Muscle of leg (tissue), 3 donors: ENCODE measurements at regions not wholly inside any gene's neighbourhood (a gene's known extent, or its start where the extent isn't known, plus 50 kb on each side); places are given as distances from the start of the nearest gene placed in this dataset.
A peak's percentile ranks its signal among the peaks of the same experiment; 100 is the strongest.

ENCODE experiments used
- DNase-seq: peaks from one replicate; pipeline ENCODE4 v3.0.0; 2013
- H3K27ac ChIP-seq: one replicate; pipeline ENCODE4 v1.5.1; 2013; ENCODE audit warnings: mild to moderate bottlenecking, low read length, control low read depth
- H3K27me3 ChIP-seq: one replicate; pipeline ENCODE4 v1.6.1; 2013; ENCODE audit warnings: low read length; ENCODE audit not compliant: control insufficient read depth, insufficient read depth
- H3K36me3 ChIP-seq: one replicate; pipeline ENCODE4 v1.6.1; 2013; ENCODE audit warnings: low read length; ENCODE audit not compliant: control insufficient read depth, insufficient read depth
- H3K4me1 ChIP-seq: one replicate; pipeline ENCODE4 v1.6.1; 2013; ENCODE audit warnings: low read length; ENCODE audit not compliant: control insufficient read depth, insufficient read depth
- H3K4me3 ChIP-seq: one replicate; pipeline ENCODE4 v1.5.1; 2013; ENCODE audit warnings: low read length, control low read depth
- H3K9me3 ChIP-seq: replicated peaks from 2 replicates; pipeline ENCODE4 v1.6.1; 2013; ENCODE audit warnings: low read depth, low read length; ENCODE audit not compliant: control insufficient read depth
- WGBS: methylation state at CpG from one replicate; pipeline ENCODE4 v1.1.5; 2013; ENCODE audit warnings: missing lambda C conversion rate; ENCODE audit not compliant: insufficient coverage; 5-methylcytosine and 5-hydroxymethylcytosine counted together

GRCh38 chr1:219505886-219506285 lies 107.0 kb downstream of the ZC3H11B start:
- H3K4me1 ChIP-seq, result peaks cover 8% of the 10 kb centered on the region
- DNase-seq, result no peak
- H3K36me3 ChIP-seq, result no peaks in the 10 kb centered on the region
- H3K4me3 ChIP-seq, result no peak overlapping the region
- no CpG with 5 or more reads among the region's 3 CpGs for WGBS
- H3K27ac ChIP-seq, result no peak overlapping the region
- H3K9me3 ChIP-seq, result no peaks in the 10 kb centered on the region
- no peaks in the 10 kb centered on the region for H3K27me3 ChIP-seq

- H3K9me3 ChIP-seq, result no peaks in the 10 kb centered on the region
- peak overlapping the region; percentile 8 for H3K27ac ChIP-seq
- no peak overlapping the region for H3K4me3 ChIP-seq
- peak; percentile 94 for DNase-seq
- H3K27me3 ChIP-seq, result no peaks in the 10 kb centered on the region
- H3K4me1 ChIP-seq, result peaks cover 8% of the 10 kb centered on the region
- 15% methylated on average over 2 of the region's 4 CpGs for WGBS
- no peaks in the 10 kb centered on the region for H3K36me3 ChIP-seq
These were observed 109.3 kb downstream of the ZC3H11B start for GRCh38 chr1:219503604-219504003.

- Histone ChIP-seq H3K4me1 (peaks cover 5% of the 10 kb centered on the region), H3K27me3 (no peaks in the 10 kb centered on the region), H3K36me3 (no peaks in the 10 kb centered on the region), H3K27ac (no peak overlapping the region), H3K4me3 (no peak overlapping the region), H3K9me3 (no peaks in the 10 kb centered on the region)
- 94% methylated on average over 4 of the region's 6 CpGs for WGBS
- no peak for DNase-seq
These were observed 112.5 kb downstream of the ZC3H11B start for GRCh38 chr1:219500327-219500897.

- WGBS, result no CpG with 5 or more reads among the region's 1 CpG
- H3K36me3 ChIP-seq, result no peaks in the 10 kb centered on the region
- no peaks in the 10 kb centered on the region for H3K27me3 ChIP-seq
- H3K9me3 ChIP-seq, result no peaks in the 10 kb centered on the region
- H3K27ac ChIP-seq, result peak overlapping the region; percentile 26
- DNase-seq, result peak; percentile 97
- H3K4me1 ChIP-seq, result peaks cover 2% of the 10 kb centered on the region
- H3K4me3 ChIP-seq, result no peak overlapping the region
These were observed 114.2 kb downstream of the ZC3H11B start for GRCh38 chr1:219498666-219499065.

GRCh38 chr1:219495737-219496408 lies 117.0 kb downstream of the ZC3H11B start:
- Histone ChIP-seq H3K4me3 (no peak overlapping the region), H3K9me3 (no peaks in the 10 kb centered on the region), H3K27me3 (no peaks in the 10 kb centered on the region), H3K27ac (no peak overlapping the region), H3K36me3 (no peaks in the 10 kb centered on the region), H3K4me1 (peaks cover 2% of the 10 kb centered on the region)
- no peak for DNase-seq
- WGBS, result no CpG with 5 or more reads among the region's 6 CpGs

- DNase-seq, result no peak
- H3K9me3 ChIP-seq, result no peaks in the 10 kb centered on the region
- no peak overlapping the region for H3K4me3 ChIP-seq
- H3K4me1 ChIP-seq, result no peaks in the 10 kb centered on the region
- H3K27me3 ChIP-seq, result no peaks in the 10 kb centered on the region
- no peaks in the 10 kb centered on the region for H3K36me3 ChIP-seq
- WGBS, result no CpG with 5 or more reads among the region's 3 CpGs
- H3K27ac ChIP-seq, result no peak overlapping the region
These were observed 120.2 kb downstream of the ZC3H11B start for GRCh38 chr1:219492717-219493116.

GRCh38 chr1:219490566-219490965 lies 122.3 kb downstream of the ZC3H11B start:
- H3K4me3 ChIP-seq, result no peak overlapping the region
- H3K4me1 ChIP-seq, result no peaks in the 10 kb centered on the region
- no peak for DNase-seq
- H3K27ac ChIP-seq, result no peak overlapping the region
- WGBS, result no CpG with 5 or more reads among the region's 1 CpG
- no peaks in the 10 kb centered on the region for H3K27me3 ChIP-seq
- no peaks in the 10 kb centered on the region for H3K9me3 ChIP-seq
- H3K36me3 ChIP-seq, result no peaks in the 10 kb centered on the region

GRCh38 chr1:219489636-219490035 lies 123.3 kb downstream of the ZC3H11B start:
- DNase-seq, result no peak
- H3K27me3 ChIP-seq, result no peaks in the 10 kb centered on the region
- H3K27ac ChIP-seq, result no peak overlapping the region
- H3K9me3 ChIP-seq, result no peaks in the 10 kb centered on the region
- WGBS, result 70% methylated on average over 1 of the region's 2 CpGs
- H3K36me3 ChIP-seq, result no peaks in the 10 kb centered on the region
- no peak overlapping the region for H3K4me3 ChIP-seq
- no peaks in the 10 kb centered on the region for H3K4me1 ChIP-seq

GRCh38 chr1:219488275-219488674 lies 124.6 kb downstream of the ZC3H11B start:
- H3K36me3 ChIP-seq, result no peaks in the 10 kb centered on the region
- no peak for DNase-seq
- no peak overlapping the region for H3K27ac ChIP-seq
- H3K9me3 ChIP-seq, result no peaks in the 10 kb centered on the region
- no CpG with 5 or more reads among the region's 1 CpG for WGBS
- no peaks in the 10 kb centered on the region for H3K27me3 ChIP-seq
- H3K4me3 ChIP-seq, result no peak overlapping the region
- no peaks in the 10 kb centered on the region for H3K4me1 ChIP-seq

- no peaks in the 10 kb centered on the region for H3K4me1 ChIP-seq
- peak; percentile 67 for DNase-seq
- WGBS, result no CpG with 5 or more reads among the region's 1 CpG
These were observed 129.4 kb downstream of the ZC3H11B start for GRCh38 chr1:219483530-219483929.

More at GRCh38 chr1:219483530-219483929, 129.4 kb downstream of the ZC3H11B start:
- H3K9me3 ChIP-seq, result no peaks in the 10 kb centered on the region
- no peak overlapping the region for H3K27ac ChIP-seq
- no peak overlapping the region for H3K4me3 ChIP-seq
- H3K27me3 ChIP-seq, result no peaks in the 10 kb centered on the region
- no peaks in the 10 kb centered on the region for H3K36me3 ChIP-seq
